K562 (cell line): ENCODE measurements at regions not wholly inside any gene's neighbourhood (a gene's known extent, or its start where the extent isn't known, plus 50 kb on each side); places are given as distances from the start of the nearest gene placed in this dataset.

Experiments used
- ATAC-seq: fragments of 200-7000 bp; cut with Tn5 transposase; 3 replicates; pipeline ENCODE4 v1.9.1; 2020; ENCODE audit warnings: moderate library complexity
- BruUV-seq: library from RNA; stranded (reverse); fragments of 400-500 nt; replicated peaks from 2 replicates; lab custom pipeline; 2021; lab: Mats Ljungman, UMichigan
- CTCF ChIA-PET: fragments of 300-600 bp; formaldehyde crosslinking; extraction: SDS; loops from one replicate; lab custom pipeline; 2021; ENCODE audit warnings: low intra/inter-chr PET ratio; lab: Yijun Ruan, JAX
- POLR2A ChIA-PET: fragments of 300-600, 350-650 bp; sonication (Branson Sonifier 250); formaldehyde crosslinking; extraction: SDS; loops from one replicate; lab custom pipeline; 2021; ENCODE audit warnings: antibody characterized with exemption, inconsistent platforms; lab: Yijun Ruan, JAX
- DNase-seq, 4 experiments: peaks; one replicate each; pipeline versions ENCODE4 v3.0.0 to v3.0.0-alpha.2; 2011 to 2018; ENCODE audit warnings: low spot score in 3 of 4, mixed read lengths in 3 of 4; ENCODE audit errors: extremely low read depth in 1 of 4
- FAIRE-seq: peaks from 2 replicates; lab custom pipeline; 2011; peaks lifted over from hg19 to GRCh38; lab: Jason Lieb, UNC
- H2AFZ ChIP-seq: 2 replicates; pipeline ENCODE4 v1.6.0; 2011; ENCODE audit warnings: low read depth, low read length, control low read depth, inconsistent platforms
- H3K27ac ChIP-seq: fragments of 200-600 bp; 3 replicates; pipeline ENCODE4 v1.8.0; 2011; ENCODE audit warnings: low read depth, mild to moderate bottlenecking, control low read depth, inconsistent platforms, low read length, moderate library complexity, mixed read lengths; ENCODE audit errors: extremely low read depth
- H3K27me3 ChIP-seq, 2 experiments: fragments of 300-600 bp in 1 of 2; 2 replicates in 1 of 2; 3 replicates in 1 of 2; pipeline versions ENCODE4 v1.6.0 to v1.8.0; 2011; ENCODE audit warnings: inconsistent platforms in 2 of 2, low read length in 2 of 2, mild to moderate bottlenecking in 1 of 2, mixed read lengths in 1 of 2, moderate library complexity in 1 of 2; ENCODE audit not compliant: control insufficient read depth in 2 of 2, insufficient read depth in 2 of 2
- H3K36me3 ChIP-seq: fragments of 300-600 bp; 3 replicates; pipeline ENCODE4 v1.8.0; 2011; ENCODE audit warnings: mild to moderate bottlenecking, low read length, inconsistent platforms; ENCODE audit not compliant: control insufficient read depth, insufficient read depth
- H3K4me1 ChIP-seq, 2 experiments: fragments of 200-600 bp in 1 of 2; replicated peaks in 1 of 2; 2 replicates in 1 of 2; 3 replicates in 1 of 2; pipeline versions ENCODE4 v1.5.1 to v1.8.0; 2011; ENCODE audit warnings: inconsistent platforms in 2 of 2, low read length in 2 of 2, mild to moderate bottlenecking in 1 of 2, mixed read lengths in 1 of 2, moderate library complexity in 1 of 2; ENCODE audit not compliant: control insufficient read depth in 2 of 2, insufficient read depth in 2 of 2
- H3K4me2 ChIP-seq: 2 replicates; pipeline ENCODE4 v1.6.1; 2011; ENCODE audit warnings: low read length, control low read depth, inconsistent platforms, mixed read lengths; ENCODE audit not compliant: insufficient read depth
- H3K4me3 ChIP-seq: fragments of 200-600 bp; sonication (generic), shearing (Covaris generic); 2 replicates; pipeline ENCODE4 v1.5.1; 2016; ENCODE audit warnings: control low read depth, inconsistent platforms
- H3K79me2 ChIP-seq: fragments of 200-600 bp; 3 replicates; pipeline ENCODE4 v1.8.0; 2011; ENCODE audit warnings: low read length, inconsistent platforms; ENCODE audit not compliant: control insufficient read depth, insufficient read depth
- H3K9ac ChIP-seq, 2 experiments: 2 replicates each; pipeline versions ENCODE4 v1.6.0 to v1.6.1; 2011; ENCODE audit warnings: low read depth in 2 of 2, low read length in 2 of 2, control low read depth in 1 of 2, inconsistent platforms in 1 of 2, mild to moderate bottlenecking in 1 of 2, mixed read lengths in 1 of 2; ENCODE audit not compliant: insufficient read depth in 1 of 2
- H3K9me1 ChIP-seq: one replicate; pipeline ENCODE4 v1.6.0; 2011; ENCODE audit warnings: inconsistent platforms, mild to moderate bottlenecking, low read length, moderate library complexity; ENCODE audit not compliant: control insufficient read depth, insufficient read depth
- H3K9me3 ChIP-seq: replicated peaks from 2 replicates; pipeline ENCODE4 v1.5.1; 2011; ENCODE audit warnings: low read depth, low read length, inconsistent platforms; ENCODE audit not compliant: control insufficient read depth, insufficient read depth
- H4K20me1 ChIP-seq: replicated peaks from 2 replicates; pipeline ENCODE4 v1.6.1; 2011; ENCODE audit warnings: low read length, inconsistent platforms, mixed read lengths; ENCODE audit not compliant: control insufficient read depth, insufficient read depth
- CEBPZ ChIP-seq: fragments of 150-350 bp; IDR thresholded peaks from 2 replicates; pipeline ENCODE4 v1.6.1; 2014; ENCODE audit warnings: low read depth, mild to moderate bottlenecking, low read length, borderline replicate concordance
- COPS2 ChIP-seq: fragments of 450-650 bp; conservative IDR thresholded peaks from 2 replicates; pipeline ENCODE4 v1.6.1; 2016; ENCODE audit warnings: mild to moderate bottlenecking, moderate library complexity
- IRF9 ChIP-seq: fragments of 450-650 bp; IDR thresholded peaks from 2 replicates; pipeline ENCODE4 v1.6.1; 2016; ENCODE audit warnings: missing biosample characterization, missing genetic modification characterization
- RB1 ChIP-seq: fragments of 450-650 bp; IDR thresholded peaks from 2 replicates; pipeline ENCODE4 v1.6.1; 2017; ENCODE audit warnings: low read depth, mild to moderate bottlenecking
- WGBS: fragments of 100-300 bp; shearing (Covaris generic); methylation state at CpG from one replicate; pipeline ENCODE4 v1.1.6; 2016; ENCODE audit warnings: low coverage, mixed read lengths; ENCODE audit not compliant: insufficient coverage; ENCODE audit errors: missing lambda C conversion rate; 5-methylcytosine and 5-hydroxymethylcytosine counted together
- in situ Hi-C: fragments of 300-500 bp; cut with MboI; formaldehyde crosslinking; loops from 4 replicates; pipeline ENCODE4 v1.15.0; 2018; ENCODE audit warnings: inconsistent platforms, mixed read lengths
- intact Hi-C: fragments of 100-400 bp; cut with micrococcal nuclease; formaldehyde crosslinking; loops from 2 replicates; pipeline ENCODE4 v1.14.2; 2022
- TF ChIP-seq, protein P1 (sequence below): fragments of 200-600 bp; sonication (generic); IDR thresholded peaks from one replicate; pipeline ENCODE4 v1.6.1; 2012; ENCODE audit warnings: mild to moderate bottlenecking, low read depth, low read length, inconsistent platforms

DNA sequence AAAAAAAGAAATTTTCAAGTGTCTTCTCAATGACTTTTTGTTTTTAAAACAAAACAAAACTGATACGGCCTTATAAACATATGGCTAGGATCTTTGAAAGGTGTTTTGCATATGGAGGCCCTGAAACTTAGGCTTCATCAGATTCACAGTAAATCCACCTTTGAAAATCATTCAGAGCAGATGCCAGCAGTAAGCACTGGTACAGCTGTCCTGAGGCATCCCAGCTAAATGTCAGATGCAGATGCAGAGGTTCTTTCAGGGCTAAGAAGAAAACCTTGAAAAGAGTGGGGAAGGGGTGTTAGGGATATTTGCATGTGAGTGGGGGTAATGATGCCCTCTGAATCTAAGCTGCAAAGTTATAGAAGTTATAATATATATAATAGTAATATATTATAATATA, 56.2 kb upstream of the GNG12 start:
- no peak overlapping the region for H3K4me3 ChIP-seq
- no peak for FAIRE-seq
- no peak overlapping the region for H3K4me2 ChIP-seq
- ChIA-PET CTCF (no interaction called here), POLR2A (interaction anchor here (1.1 kb wide), 1 partner anchor 13 kb away, joined by 3 read pairs; no protein-coding TSS in a partner anchor)
- peaks cover 0 to 21% of the 10 kb centered on the region in 2 experiments; a peak in 3 of 5 replicates for H3K4me1 ChIP-seq
- peak overlapping the region; percentile 39; the same call in 1 of the 3 replicates for H3K27ac ChIP-seq
- H2AFZ ChIP-seq = no peak overlapping the region
- no peaks in the 10 kb centered on the region for H3K9me1 ChIP-seq
- in situ Hi-C loops (no loop called here), intact Hi-C loops (no loop called here)
- no TSS peak for BruUV-seq
- ATAC-seq = no peak
- H3K36me3 ChIP-seq = no peaks in the 10 kb centered on the region
- no peak for DNase-seq
- H4K20me1 ChIP-seq = no peaks in the 10 kb centered on the region
- WGBS = 71% methylated on average over 1 of the region's 1 CpG
- no peaks in the 10 kb centered on the region for H3K27me3 ChIP-seq
- no peaks in the 10 kb centered on the region for H3K79me2 ChIP-seq
- H3K9ac ChIP-seq = no peak overlapping the region
- H3K9me3 ChIP-seq = no peaks in the 10 kb centered on the region
- TF ChIP-seq CEBPZ (no peak), IRF9 (tag) (no peak), COPS2 (no peak), RB1 (no peak)
- TF ChIP-seq, protein P1, sequence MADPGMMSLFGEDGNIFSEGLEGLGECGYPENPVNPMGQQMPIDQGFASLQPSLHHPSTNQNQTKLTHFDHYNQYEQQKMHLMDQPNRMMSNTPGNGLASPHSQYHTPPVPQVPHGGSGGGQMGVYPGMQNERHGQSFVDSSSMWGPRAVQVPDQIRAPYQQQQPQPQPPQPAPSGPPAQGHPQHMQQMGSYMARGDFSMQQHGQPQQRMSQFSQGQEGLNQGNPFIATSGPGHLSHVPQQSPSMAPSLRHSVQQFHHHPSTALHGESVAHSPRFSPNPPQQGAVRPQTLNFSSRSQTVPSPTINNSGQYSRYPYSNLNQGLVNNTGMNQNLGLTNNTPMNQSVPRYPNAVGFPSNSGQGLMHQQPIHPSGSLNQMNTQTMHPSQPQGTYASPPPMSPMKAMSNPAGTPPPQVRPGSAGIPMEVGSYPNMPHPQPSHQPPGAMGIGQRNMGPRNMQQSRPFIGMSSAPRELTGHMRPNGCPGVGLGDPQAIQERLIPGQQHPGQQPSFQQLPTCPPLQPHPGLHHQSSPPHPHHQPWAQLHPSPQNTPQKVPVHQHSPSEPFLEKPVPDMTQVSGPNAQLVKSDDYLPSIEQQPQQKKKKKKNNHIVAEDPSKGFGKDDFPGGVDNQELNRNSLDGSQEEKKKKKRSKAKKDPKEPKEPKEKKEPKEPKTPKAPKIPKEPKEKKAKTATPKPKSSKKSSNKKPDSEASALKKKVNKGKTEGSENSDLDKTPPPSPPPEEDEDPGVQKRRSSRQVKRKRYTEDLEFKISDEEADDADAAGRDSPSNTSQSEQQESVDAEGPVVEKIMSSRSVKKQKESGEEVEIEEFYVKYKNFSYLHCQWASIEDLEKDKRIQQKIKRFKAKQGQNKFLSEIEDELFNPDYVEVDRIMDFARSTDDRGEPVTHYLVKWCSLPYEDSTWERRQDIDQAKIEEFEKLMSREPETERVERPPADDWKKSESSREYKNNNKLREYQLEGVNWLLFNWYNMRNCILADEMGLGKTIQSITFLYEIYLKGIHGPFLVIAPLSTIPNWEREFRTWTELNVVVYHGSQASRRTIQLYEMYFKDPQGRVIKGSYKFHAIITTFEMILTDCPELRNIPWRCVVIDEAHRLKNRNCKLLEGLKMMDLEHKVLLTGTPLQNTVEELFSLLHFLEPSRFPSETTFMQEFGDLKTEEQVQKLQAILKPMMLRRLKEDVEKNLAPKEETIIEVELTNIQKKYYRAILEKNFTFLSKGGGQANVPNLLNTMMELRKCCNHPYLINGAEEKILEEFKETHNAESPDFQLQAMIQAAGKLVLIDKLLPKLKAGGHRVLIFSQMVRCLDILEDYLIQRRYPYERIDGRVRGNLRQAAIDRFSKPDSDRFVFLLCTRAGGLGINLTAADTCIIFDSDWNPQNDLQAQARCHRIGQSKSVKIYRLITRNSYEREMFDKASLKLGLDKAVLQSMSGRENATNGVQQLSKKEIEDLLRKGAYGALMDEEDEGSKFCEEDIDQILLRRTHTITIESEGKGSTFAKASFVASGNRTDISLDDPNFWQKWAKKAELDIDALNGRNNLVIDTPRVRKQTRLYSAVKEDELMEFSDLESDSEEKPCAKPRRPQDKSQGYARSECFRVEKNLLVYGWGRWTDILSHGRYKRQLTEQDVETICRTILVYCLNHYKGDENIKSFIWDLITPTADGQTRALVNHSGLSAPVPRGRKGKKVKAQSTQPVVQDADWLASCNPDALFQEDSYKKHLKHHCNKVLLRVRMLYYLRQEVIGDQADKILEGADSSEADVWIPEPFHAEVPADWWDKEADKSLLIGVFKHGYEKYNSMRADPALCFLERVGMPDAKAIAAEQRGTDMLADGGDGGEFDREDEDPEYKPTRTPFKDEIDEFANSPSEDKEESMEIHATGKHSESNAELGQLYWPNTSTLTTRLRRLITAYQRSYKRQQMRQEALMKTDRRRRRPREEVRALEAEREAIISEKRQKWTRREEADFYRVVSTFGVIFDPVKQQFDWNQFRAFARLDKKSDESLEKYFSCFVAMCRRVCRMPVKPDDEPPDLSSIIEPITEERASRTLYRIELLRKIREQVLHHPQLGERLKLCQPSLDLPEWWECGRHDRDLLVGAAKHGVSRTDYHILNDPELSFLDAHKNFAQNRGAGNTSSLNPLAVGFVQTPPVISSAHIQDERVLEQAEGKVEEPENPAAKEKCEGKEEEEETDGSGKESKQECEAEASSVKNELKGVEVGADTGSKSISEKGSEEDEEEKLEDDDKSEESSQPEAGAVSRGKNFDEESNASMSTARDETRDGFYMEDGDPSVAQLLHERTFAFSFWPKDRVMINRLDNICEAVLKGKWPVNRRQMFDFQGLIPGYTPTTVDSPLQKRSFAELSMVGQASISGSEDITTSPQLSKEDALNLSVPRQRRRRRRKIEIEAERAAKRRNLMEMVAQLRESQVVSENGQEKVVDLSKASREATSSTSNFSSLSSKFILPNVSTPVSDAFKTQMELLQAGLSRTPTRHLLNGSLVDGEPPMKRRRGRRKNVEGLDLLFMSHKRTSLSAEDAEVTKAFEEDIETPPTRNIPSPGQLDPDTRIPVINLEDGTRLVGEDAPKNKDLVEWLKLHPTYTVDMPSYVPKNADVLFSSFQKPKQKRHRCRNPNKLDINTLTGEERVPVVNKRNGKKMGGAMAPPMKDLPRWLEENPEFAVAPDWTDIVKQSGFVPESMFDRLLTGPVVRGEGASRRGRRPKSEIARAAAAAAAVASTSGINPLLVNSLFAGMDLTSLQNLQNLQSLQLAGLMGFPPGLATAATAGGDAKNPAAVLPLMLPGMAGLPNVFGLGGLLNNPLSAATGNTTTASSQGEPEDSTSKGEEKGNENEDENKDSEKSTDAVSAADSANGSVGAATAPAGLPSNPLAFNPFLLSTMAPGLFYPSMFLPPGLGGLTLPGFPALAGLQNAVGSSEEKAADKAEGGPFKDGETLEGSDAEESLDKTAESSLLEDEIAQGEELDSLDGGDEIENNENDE = no peak
